ENCODE measurements at regions not wholly inside any gene's neighbourhood (a gene's known extent, or its start where the extent isn't known, plus 50 kb on each side); places are given as distances from the start of the nearest gene placed in this dataset.

DNA sequence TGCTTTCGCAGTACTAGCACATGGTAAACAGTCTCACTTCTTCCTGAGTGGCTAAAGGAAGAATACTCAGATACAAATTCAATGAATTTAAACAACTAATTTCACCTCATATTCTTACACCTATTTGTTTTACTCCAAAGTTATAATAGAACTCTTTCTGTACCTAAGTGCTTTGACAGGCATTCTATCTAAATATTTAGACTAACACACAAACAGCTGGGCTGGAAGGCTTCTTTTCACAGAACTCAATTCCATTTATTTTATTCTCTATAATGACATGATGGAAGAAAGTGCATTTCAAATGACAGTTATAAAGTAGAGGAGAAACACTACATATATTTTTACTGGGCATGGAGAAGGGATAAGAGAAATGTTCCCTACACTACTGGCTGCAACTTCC, 384.9 kb upstream of the SPTLC3 start (continued):
- TF ChIP-seq, protein P1, sequence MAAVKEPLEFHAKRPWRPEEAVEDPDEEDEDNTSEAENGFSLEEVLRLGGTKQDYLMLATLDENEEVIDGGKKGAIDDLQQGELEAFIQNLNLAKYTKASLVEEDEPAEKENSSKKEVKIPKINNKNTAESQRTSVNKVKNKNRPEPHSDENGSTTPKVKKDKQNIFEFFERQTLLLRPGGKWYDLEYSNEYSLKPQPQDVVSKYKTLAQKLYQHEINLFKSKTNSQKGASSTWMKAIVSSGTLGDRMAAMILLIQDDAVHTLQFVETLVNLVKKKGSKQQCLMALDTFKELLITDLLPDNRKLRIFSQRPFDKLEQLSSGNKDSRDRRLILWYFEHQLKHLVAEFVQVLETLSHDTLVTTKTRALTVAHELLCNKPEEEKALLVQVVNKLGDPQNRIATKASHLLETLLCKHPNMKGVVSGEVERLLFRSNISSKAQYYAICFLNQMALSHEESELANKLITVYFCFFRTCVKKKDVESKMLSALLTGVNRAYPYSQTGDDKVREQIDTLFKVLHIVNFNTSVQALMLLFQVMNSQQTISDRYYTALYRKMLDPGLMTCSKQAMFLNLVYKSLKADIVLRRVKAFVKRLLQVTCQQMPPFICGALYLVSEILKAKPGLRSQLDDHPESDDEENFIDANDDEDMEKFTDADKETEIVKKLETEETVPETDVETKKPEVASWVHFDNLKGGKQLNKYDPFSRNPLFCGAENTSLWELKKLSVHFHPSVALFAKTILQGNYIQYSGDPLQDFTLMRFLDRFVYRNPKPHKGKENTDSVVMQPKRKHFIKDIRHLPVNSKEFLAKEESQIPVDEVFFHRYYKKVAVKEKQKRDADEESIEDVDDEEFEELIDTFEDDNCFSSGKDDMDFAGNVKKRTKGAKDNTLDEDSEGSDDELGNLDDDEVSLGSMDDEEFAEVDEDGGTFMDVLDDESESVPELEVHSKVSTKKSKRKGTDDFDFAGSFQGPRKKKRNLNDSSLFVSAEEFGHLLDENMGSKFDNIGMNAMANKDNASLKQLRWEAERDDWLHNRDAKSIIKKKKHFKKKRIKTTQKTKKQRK (IDR thresholded peaks at IDR 0.05; ENCODE audit: borderline replicate concordance, low read depth, low read length) = no peak
- TF ChIP-seq RFX1 (IDR thresholded peaks at IDR 0.05) = no peak
- no peak for TF ChIP-seq BHLHE40 (IDR thresholded peaks at IDR 0.05; ENCODE audit: low read length)
- TF ChIP-seq, protein P2, sequence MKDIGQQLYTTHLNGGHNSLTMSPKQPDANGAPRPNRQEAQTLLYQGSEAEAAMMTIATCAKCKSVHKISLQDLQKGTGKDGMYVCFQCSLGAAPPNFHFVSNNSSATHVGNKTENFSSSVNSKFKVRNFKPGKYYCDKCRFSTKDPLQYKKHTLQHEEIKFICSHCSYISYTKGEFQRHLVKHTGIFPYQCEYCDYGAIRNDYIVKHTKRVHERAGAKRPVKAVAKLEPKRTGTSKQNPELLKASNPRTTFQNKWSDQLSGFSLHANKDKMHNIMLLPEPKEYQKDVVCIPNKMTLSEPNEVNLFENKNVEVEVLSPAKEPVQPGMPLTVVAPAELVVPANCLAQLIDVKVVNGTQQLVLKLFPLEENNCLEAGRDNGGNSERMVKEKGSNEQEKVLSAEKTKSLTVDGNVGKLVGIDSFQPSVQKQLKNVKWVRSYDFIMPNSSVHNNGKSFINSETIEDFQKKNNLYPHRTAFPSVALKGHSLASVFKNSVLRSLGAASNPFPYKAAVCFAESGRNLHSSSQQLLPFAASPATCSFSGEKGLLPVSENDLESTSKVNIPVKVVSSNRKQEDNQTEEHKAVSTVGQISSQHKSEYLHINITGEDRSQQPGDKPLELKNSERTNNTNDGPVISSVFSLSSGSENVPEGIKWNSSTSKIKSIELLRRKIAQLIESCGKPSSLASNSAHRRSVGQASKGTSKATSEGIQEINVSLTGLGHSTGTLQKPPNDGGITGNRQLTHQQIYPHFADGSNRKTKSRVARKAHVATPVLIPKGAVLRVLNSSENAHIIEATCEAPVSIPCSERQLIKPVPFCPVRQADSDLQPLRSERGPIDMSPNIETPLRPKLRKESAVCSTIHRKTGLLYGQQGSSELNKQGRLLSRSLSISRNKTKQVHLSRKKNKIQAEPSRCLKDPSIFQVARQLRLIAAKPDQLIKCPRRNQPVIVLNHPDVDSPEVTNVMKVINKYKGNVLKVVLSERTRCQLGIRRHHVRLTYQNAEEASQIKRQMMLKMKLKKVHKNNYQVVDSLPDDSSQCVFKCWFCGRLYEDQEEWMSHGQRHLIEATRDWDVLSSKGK (CRISPR knock-in tag; IDR thresholded peaks at IDR 0.05) = no peak
- no peak for TF ChIP-seq TSC22D4 (tag; IDR thresholded peaks at IDR 0.05)
- no peak for TF ChIP-seq BCOR (IDR thresholded peaks at IDR 0.05)
- TF ChIP-seq BCL6 (CRISPR knock-in tag; IDR thresholded peaks at IDR 0.05) = no peak
- no peak for TF ChIP-seq ZSCAN29 (IDR thresholded peaks at IDR 0.05)
- no peak for TF ChIP-seq SIN3A (IDR thresholded peaks at IDR 0.05; ENCODE audit: borderline replicate concordance in 2 of 2, control insufficient read depth in 1 of 2, low read depth in 2 of 2, low read length in 2 of 2)
- TF ChIP-seq XRCC3 (IDR thresholded peaks at IDR 0.05) = no peak
- no peak for TF ChIP-seq FOS (IDR thresholded peaks at IDR 0.05; ENCODE audit: extremely low read depth, insufficient read length)
